ENCODE measurements at regions not wholly inside any gene's neighbourhood (a gene's known extent, or its start where the extent isn't known, plus 50 kb on each side); places are given as distances from the start of the nearest gene placed in this dataset.
"Not testable (repeated sequence)": the region's sequence is repeated elsewhere in the genome, so short reads cannot be mapped to it uniquely, and the experiment has no call there.

- not testable (repeated sequence) for H3K4me1 ChIP-seq (ENCODE audit: control insufficient read depth in 2 of 2, insufficient read depth in 1 of 2, low read depth in 1 of 2, low read length in 2 of 2); H3K9me3 ChIP-seq (replicated peaks in 1 of 2; ENCODE audit: control insufficient read depth in 2 of 2, insufficient read depth in 1 of 2, low read depth in 1 of 2, low read length in 2 of 2); H2AK5ac ChIP-seq (ENCODE audit: low read depth, low read length); H4K8ac ChIP-seq (ENCODE audit: low read depth, low read length); H3K4ac ChIP-seq (ENCODE audit: low read length); H3K14ac ChIP-seq (ENCODE audit: low read length); H3K27ac ChIP-seq (replicated peaks; ENCODE audit: low read length); H2BK12ac ChIP-seq (ENCODE audit: low read length); H4K91ac ChIP-seq (ENCODE audit: low read depth, low read length, poor library complexity); H3K4me2 ChIP-seq (ENCODE audit: insufficient read depth, low read length, poor library complexity, severe bottlenecking); H3K27me3 ChIP-seq (ENCODE audit: control insufficient read depth in 3 of 3, insufficient read depth in 3 of 3, low read depth in 1 of 3, low read length in 3 of 3); H3K18ac ChIP-seq (ENCODE audit: low read length); H3K79me1 ChIP-seq (ENCODE audit: low read depth, low read length); DNase-seq (ENCODE audit: low spot score); H3K9ac ChIP-seq (ENCODE audit: low read depth, low read length, poor library complexity); H3K23ac ChIP-seq (ENCODE audit: low read depth, low read length, poor library complexity); H2BK120ac ChIP-seq (ENCODE audit: low read depth, low read length); H3K36me3 ChIP-seq (replicated peaks in 1 of 2; ENCODE audit: control insufficient read depth in 2 of 2, insufficient read depth in 2 of 2, low read length in 2 of 2); H3K4me3 ChIP-seq (ENCODE audit: low read length in 2 of 2); H2BK5ac ChIP-seq (ENCODE audit: low read length); H2AFZ ChIP-seq (ENCODE audit: low read length); H2BK15ac ChIP-seq (ENCODE audit: low read length)
- WGBS, 2 donors (ENCODE audit: extremely low coverage in 2 of 2, insufficient read length in 2 of 2, insufficient replicate concordance in 1 of 2): no CpG with 5 or more reads among the region's 9 CpGs
Observed at GRCh38 chr16:18146601-18147142, 189.9 kb downstream of the NPIPA8 start.

GRCh38 chr16:18142066-18142465, 194.5 kb downstream of the NPIPA8 start:
- H3K4me2 ChIP-seq (ENCODE audit: insufficient read depth, low read length, poor library complexity, severe bottlenecking); H3K36me3 ChIP-seq (replicated peaks in 1 of 2; ENCODE audit: control insufficient read depth in 2 of 2, insufficient read depth in 2 of 2, low read length in 2 of 2); H3K23ac ChIP-seq (ENCODE audit: low read depth, low read length, poor library complexity); H2AFZ ChIP-seq (ENCODE audit: low read length); H3K14ac ChIP-seq (ENCODE audit: low read length); H3K4ac ChIP-seq (ENCODE audit: low read length); H3K27me3 ChIP-seq (ENCODE audit: control insufficient read depth in 3 of 3, insufficient read depth in 3 of 3, low read depth in 1 of 3, low read length in 3 of 3); DNase-seq (ENCODE audit: low spot score); H3K4me1 ChIP-seq (ENCODE audit: control insufficient read depth in 2 of 2, insufficient read depth in 1 of 2, low read depth in 1 of 2, low read length in 2 of 2); H3K27ac ChIP-seq (replicated peaks; ENCODE audit: low read length); H3K9ac ChIP-seq (ENCODE audit: low read depth, low read length, poor library complexity); H4K8ac ChIP-seq (ENCODE audit: low read depth, low read length); H2BK5ac ChIP-seq (ENCODE audit: low read length); H2BK12ac ChIP-seq (ENCODE audit: low read length); H2AK5ac ChIP-seq (ENCODE audit: low read depth, low read length); H2BK120ac ChIP-seq (ENCODE audit: low read depth, low read length); H3K79me1 ChIP-seq (ENCODE audit: low read depth, low read length); H3K9me3 ChIP-seq (replicated peaks in 1 of 2; ENCODE audit: control insufficient read depth in 2 of 2, insufficient read depth in 1 of 2, low read depth in 1 of 2, low read length in 2 of 2); H3K18ac ChIP-seq (ENCODE audit: low read length); H4K91ac ChIP-seq (ENCODE audit: low read depth, low read length, poor library complexity); H2BK15ac ChIP-seq (ENCODE audit: low read length); H3K4me3 ChIP-seq (ENCODE audit: low read length in 2 of 2): not testable (repeated sequence)
- WGBS, 2 donors (ENCODE audit: extremely low coverage in 2 of 2, insufficient read length in 2 of 2, insufficient replicate concordance in 1 of 2): no CpG with 5 or more reads among the region's 5 CpGs

DNA sequence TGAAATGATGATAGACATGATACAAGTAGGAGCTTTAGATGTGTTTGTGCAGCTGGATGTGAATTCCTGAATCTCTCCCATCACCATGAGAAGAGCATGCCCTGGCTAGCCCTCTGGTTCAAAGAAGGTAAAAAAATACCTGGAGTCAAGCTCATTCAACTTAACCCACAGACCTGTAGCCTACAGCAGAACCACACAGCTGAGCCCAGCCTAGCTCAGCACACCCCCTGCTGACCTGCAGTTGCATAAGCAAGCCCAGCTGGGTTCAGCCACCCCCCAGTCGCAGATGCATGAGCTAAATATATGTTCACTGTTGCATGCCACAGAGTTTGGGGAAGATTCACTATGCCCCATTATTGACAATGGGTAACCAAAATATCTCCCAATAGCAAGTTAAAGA, 200.2 kb downstream of the NPIPA8 start:
- H2AK5ac ChIP-seq (ENCODE audit: low read depth, low read length); DNase-seq (ENCODE audit: low spot score): not testable (repeated sequence)
- no CpG with 5 or more reads among the region's 1 CpG for WGBS, 2 donors (ENCODE audit: extremely low coverage in 2 of 2, insufficient read length in 2 of 2, insufficient replicate concordance in 1 of 2)

GRCh38 chr16:18135024-18135423, 201.5 kb downstream of the NPIPA8 start:
- not testable (repeated sequence) for H3K4me2 ChIP-seq (ENCODE audit: insufficient read depth, low read length, poor library complexity, severe bottlenecking)

More for the DNA sequence above, 200.2 kb downstream of the NPIPA8 start:
- H3K9me3 ChIP-seq (replicated peaks in 1 of 2; ENCODE audit: control insufficient read depth in 2 of 2, insufficient read depth in 1 of 2, low read depth in 1 of 2, low read length in 2 of 2); H2BK5ac ChIP-seq (ENCODE audit: low read length); H3K23ac ChIP-seq (ENCODE audit: low read depth, low read length, poor library complexity); H3K27ac ChIP-seq (replicated peaks; ENCODE audit: low read length); H3K9ac ChIP-seq (ENCODE audit: low read depth, low read length, poor library complexity); H3K4ac ChIP-seq (ENCODE audit: low read length); H2BK12ac ChIP-seq (ENCODE audit: low read length); H2BK120ac ChIP-seq (ENCODE audit: low read depth, low read length); H3K79me1 ChIP-seq (ENCODE audit: low read depth, low read length); H4K8ac ChIP-seq (ENCODE audit: low read depth, low read length); H3K4me3 ChIP-seq (ENCODE audit: low read length in 2 of 2); H2BK15ac ChIP-seq (ENCODE audit: low read length); H3K4me1 ChIP-seq (ENCODE audit: control insufficient read depth in 2 of 2, insufficient read depth in 1 of 2, low read depth in 1 of 2, low read length in 2 of 2); H3K18ac ChIP-seq (ENCODE audit: low read length); H3K36me3 ChIP-seq (replicated peaks in 1 of 2; ENCODE audit: control insufficient read depth in 2 of 2, insufficient read depth in 2 of 2, low read length in 2 of 2); H3K4me2 ChIP-seq (ENCODE audit: insufficient read depth, low read length, poor library complexity, severe bottlenecking); H3K27me3 ChIP-seq (ENCODE audit: control insufficient read depth in 3 of 3, insufficient read depth in 3 of 3, low read depth in 1 of 3, low read length in 3 of 3); H4K91ac ChIP-seq (ENCODE audit: low read depth, low read length, poor library complexity); H3K14ac ChIP-seq (ENCODE audit: low read length); H2AFZ ChIP-seq (ENCODE audit: low read length): not testable (repeated sequence)

More at GRCh38 chr16:18135024-18135423, 201.5 kb downstream of the NPIPA8 start:
- H2AFZ ChIP-seq (ENCODE audit: low read length); H2BK5ac ChIP-seq (ENCODE audit: low read length); H3K4me1 ChIP-seq (ENCODE audit: control insufficient read depth in 2 of 2, insufficient read depth in 1 of 2, low read depth in 1 of 2, low read length in 2 of 2); H2BK15ac ChIP-seq (ENCODE audit: low read length); H3K27me3 ChIP-seq (ENCODE audit: control insufficient read depth in 3 of 3, insufficient read depth in 3 of 3, low read depth in 1 of 3, low read length in 3 of 3); H3K4me3 ChIP-seq (ENCODE audit: low read length in 2 of 2); H3K14ac ChIP-seq (ENCODE audit: low read length); H3K79me1 ChIP-seq (ENCODE audit: low read depth, low read length); H4K8ac ChIP-seq (ENCODE audit: low read depth, low read length); H3K9me3 ChIP-seq (replicated peaks in 1 of 2; ENCODE audit: control insufficient read depth in 2 of 2, insufficient read depth in 1 of 2, low read depth in 1 of 2, low read length in 2 of 2); H2AK5ac ChIP-seq (ENCODE audit: low read depth, low read length); H3K36me3 ChIP-seq (replicated peaks in 1 of 2; ENCODE audit: control insufficient read depth in 2 of 2, insufficient read depth in 2 of 2, low read length in 2 of 2); H3K23ac ChIP-seq (ENCODE audit: low read depth, low read length, poor library complexity); H4K91ac ChIP-seq (ENCODE audit: low read depth, low read length, poor library complexity); H3K27ac ChIP-seq (replicated peaks; ENCODE audit: low read length); H2BK12ac ChIP-seq (ENCODE audit: low read length); H3K18ac ChIP-seq (ENCODE audit: low read length); H2BK120ac ChIP-seq (ENCODE audit: low read depth, low read length); H3K4ac ChIP-seq (ENCODE audit: low read length); DNase-seq (ENCODE audit: low spot score); H3K9ac ChIP-seq (ENCODE audit: low read depth, low read length, poor library complexity): not testable (repeated sequence)
- WGBS, 2 donors (ENCODE audit: extremely low coverage in 2 of 2, insufficient read length in 2 of 2, insufficient replicate concordance in 1 of 2): no CpG with 5 or more reads among the region's 4 CpGs

Measured in neuronal stem cell (in vitro differentiated cells).